Stimulated activated naive CD8-positive, alpha-beta T cell treated with anti-CD3 and anti-CD28 coated beads, Interleukin-15, Interleukin-2, amounts not matched to agents 100 U/mL and 50 U/mL, for 24 hours (primary cell): ENCODE measurements at regions not wholly inside any gene's neighbourhood (a gene's known extent, or its start where the extent isn't known, plus 50 kb on each side); places are given as distances from the start of the nearest gene placed in this dataset.

ENCODE experiments used
- ATAC-seq: fragments of 150-1000 bp; cut with Tn5 transposase; one replicate; pipeline ENCODE4 v1.10.0; 2021
- DNase-seq: peaks from one replicate; pipeline ENCODE4 v3.0.0; 2021

DNA sequence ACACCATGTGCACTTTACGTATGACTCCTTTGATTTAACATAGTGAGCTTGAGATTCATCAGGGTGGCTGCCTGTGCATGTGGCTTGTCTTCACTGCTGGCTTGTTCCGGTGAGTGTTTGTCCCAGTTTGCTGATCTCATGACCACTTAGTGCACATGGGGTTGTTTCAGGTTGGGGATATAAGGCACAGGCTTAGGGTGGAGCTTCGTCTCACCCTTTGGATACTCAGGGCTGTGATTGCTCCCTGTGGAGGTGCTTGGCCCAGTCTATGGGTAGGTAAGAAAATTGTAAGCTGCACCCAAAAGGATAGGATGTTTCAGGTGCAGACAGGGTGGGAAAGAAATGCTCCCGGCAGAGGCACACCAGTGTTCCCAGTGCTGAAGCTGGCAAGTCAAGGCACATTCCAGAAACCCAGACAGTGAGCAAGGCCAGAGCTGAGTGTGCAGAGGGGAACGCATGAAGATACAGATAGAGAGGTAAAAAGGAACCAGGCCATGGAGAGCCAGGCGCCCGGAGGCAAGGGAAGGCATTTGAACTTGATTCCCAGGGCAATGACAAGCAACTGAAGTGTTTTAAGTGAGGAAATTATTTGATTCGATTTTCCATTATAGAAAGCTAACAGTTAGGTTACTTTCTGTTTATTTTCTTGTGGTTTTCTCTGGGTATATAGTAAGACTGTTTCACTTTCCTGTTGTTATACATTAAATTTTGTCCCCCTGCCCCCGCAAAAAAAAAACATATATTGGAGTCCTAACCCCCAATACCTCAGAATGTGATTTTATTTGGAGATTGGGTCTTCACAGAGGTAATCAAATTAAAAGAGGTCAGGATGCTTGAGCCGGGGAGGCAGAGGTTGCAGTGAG, 289.8 kb upstream of the KLF6 start:
- peak; percentile 23 for ATAC-seq
- DNase-seq = no peak

- ATAC-seq (no peak), DNase-seq (no peak)
Measured at GRCh38 chr10:4073912-4074311, 288.9 kb upstream of the KLF6 start.

GRCh38 chr10:4070921-4071660, 286.1 kb upstream of the KLF6 start:
- no peak for DNase-seq
- no peak for ATAC-seq

- ATAC-seq (no peak), DNase-seq (no peak)
Measured at GRCh38 chr10:4070184-4070583, 285.2 kb upstream of the KLF6 start.

GRCh38 chr10:4069491-4069890, 284.5 kb upstream of the KLF6 start:
- ATAC-seq (no peak), DNase-seq (no peak)

DNA sequence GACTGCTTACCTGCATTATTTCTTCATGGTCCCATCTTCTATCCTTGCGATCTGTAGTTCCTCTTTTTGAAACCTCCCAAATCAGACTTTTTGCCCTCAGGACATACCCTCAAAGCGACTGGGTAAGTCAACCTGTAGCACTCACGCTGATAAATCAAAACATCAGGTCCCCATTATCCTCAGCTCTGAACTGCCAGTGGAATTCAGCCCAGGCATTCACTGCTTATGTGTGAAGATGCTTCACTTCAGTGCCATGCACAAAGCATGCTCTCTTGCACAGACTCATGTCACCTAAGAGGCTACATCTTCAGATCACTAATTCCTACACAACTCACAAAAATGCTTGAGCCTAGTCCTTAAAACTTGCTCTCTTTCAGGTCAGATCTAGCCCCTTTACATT, 283.6 kb upstream of the KLF6 start:
- DNase-seq (no peak), ATAC-seq (no peak)

DNA sequence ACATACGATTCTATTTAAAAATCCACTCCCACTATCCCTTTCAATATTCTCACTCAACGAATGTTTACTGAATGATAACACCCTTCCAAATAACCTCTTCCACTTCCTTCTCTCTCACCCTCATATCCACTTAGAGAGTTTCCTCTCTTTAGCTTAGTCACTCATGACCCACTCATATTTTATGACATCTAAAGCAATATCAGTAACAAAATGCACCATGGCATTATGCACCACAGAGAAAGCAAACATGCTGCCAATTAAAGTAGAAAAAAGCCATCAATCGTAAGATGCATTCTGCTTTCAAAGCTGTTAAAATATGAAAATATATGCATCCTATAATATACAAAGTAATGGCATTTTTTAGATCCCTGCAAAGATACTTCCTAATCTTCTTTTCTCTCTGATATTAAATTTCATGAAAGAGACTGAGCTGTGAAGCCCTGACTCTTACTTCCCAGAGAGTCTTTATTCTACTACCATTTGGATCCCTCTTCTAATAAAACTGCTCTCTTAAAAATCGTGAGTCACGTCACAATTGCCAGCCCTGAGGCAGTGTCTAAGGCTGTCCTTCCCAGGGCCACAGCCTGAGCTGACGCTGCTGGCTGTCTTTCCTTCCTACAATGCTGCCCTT, 283.0 kb upstream of the KLF6 start:
- DNase-seq = no peak
- peak; percentile 41 for ATAC-seq

DNA sequence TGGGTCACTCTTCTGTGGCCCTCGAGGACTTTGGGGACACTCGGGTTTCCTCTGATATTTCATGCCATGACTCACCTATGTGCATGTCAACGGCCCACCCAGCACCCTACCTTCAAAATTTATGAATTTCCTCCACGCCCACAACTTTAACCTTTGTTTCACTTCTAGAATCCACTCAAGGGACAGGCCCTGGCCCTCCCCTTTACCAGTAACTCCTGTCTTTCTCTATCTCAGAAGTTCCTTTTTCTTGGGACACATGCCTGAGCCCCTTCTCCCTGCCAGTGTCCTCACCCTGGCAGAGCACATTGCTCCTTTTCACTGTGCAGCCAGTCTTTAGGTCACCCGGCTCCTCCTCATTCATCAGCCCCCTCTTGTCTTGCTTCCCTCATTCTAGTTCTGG, 282.5 kb upstream of the KLF6 start:
- DNase-seq (peak; percentile 29), ATAC-seq (peak; percentile 75)

DNA sequence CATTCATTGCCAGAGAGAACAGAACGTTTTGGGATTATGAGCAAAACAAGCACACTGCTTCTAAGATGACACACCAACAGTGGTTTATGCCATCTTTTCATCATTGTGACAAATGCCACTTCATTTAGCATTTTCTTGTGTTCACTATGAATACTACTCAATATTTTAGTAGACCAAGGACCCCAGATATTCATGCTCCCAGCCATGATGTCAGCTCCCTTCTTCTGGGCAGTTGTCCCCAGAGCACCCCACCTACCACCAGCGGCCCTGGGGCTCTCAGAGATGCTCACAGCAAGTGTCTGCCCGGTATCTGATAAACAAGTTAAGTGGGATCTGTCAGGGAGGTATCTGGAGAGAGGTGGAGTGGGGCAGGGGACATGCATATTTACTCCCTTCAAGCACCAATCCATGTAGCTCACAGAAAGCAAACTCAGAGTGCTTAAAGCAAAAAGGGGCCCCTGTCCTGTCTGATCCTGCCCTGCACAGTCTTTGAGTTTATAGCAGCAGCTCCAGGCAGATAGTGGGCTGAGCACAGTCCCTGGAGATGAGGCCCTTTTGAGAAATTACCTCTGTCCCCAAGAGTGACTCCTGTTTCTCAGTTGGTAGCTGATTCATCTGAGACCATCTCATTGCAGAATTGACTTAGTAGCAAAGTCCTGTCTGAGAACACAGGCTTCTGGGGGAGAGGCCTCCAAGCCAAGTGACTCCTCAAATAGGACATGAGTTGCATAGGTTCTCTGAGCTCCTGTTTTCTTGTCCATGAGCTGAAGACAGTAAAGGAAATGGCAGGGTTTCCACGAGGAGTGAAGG, 281.8 kb upstream of the KLF6 start:
- DNase-seq = no peak
- ATAC-seq = peak; percentile 81

- ATAC-seq (no peak), DNase-seq (no peak)
Measured at GRCh38 chr10:4064489-4064888, 279.5 kb upstream of the KLF6 start.

GRCh38 chr10:4063717-4064116, 278.7 kb upstream of the KLF6 start:
- DNase-seq (no peak), ATAC-seq (no peak)

- DNase-seq = no peak
- no peak for ATAC-seq
Measured at GRCh38 chr10:4062751-4063150, 277.7 kb upstream of the KLF6 start.

DNA sequence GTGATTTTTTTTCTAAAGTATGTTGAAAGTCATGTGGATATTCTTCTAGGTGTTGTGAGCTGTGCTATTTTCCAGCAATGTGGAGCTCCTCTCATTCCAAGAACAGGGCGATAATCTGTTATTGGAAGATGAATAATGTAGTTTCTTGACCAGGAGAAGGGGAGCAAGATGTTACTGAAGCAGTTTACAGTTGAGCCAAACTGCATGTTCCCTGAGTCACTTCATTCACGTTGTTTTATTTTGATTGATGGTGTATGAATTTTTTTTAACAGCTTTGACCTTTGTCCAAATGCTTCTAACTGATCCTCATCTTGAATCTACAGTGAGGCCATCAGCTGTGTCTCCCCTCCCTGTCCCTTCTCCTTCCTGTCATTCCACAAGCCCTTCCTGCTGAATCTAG, 277.1 kb upstream of the KLF6 start:
- DNase-seq (no peak), ATAC-seq (no peak)

DNA sequence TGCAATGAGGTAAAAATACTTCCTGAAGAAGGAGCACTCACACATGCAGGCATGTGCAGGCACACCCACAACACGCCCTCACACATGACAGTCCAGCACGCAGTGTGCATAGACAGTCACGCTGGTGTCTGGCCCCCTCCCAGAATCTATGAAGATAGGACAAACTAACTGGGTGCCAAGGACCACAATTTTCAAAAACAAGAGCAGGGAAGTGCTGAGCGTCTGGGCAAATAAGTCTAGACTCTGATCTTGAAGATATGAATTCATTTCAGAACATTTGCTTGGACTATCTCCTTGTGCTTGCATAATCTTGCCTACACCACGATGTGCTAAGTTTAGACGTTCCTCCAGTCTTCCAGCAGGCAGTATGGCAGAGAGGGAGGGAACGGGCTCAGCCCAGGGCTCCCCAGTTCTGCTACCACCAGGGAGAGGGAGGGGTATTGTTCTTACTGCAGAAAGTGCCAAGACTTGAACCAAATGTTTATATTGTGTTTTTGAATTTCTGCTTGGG, 276.5 kb upstream of the KLF6 start:
- DNase-seq = no peak
- no peak for ATAC-seq

DNA sequence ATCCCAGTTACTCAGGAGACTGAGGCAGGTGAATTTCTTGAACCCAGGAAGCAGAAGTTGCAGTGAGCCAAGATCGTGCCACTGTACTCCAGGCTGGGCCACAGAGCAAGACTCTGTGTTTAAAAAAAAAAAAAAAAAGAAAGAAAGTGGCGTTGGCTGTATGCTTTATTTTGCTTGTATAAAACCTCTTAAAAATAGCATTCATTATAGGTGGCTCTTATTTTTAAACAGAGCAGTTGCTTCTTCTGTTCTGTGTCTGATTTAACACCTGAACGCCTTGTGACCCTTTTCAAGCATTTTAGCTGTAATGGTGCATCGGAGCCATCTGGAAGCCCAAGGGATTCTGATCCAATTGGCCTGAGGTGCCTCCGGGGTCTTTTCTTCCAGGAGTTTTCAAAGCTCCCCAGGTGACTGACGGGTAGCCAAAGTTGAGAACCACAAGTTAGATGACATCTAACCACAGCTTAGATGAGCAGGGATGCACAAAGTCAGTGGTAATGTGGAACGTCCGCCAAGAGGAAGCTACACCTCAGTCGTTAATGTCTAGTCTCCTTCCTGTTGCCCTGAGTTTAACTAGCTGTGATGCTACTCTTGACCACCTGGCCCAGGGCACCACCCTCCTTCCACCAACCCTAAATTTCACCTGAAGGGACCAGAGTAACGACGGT, 274.6 kb upstream of the KLF6 start:
- DNase-seq (no peak), ATAC-seq (no peak)

DNA sequence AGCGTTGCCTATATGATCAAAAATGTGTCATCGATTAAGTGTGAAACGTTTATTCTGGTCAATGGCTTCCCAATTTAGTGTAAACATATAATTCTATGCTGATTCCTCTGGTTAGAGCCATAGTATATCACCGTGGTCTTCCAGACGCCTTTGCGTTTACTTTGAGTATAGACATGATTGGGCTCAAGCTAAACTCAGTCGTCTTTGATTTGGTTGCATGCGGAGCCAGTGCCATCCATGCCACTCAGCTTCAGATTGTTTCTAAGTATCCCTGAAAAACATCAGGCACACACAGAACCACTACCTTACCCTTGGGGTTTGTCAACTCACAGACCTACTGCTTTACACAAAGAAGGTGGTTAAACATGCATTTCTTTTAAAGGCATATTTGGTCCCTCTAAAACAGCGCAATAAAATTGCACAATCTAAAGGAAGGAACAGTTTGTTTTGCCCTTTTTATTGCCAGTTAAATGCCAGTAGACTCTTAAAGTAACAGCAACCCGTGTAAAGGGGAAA, 273.6 kb upstream of the KLF6 start:
- no peak for ATAC-seq
- DNase-seq = no peak

GRCh38 chr10:4057725-4058513, 272.9 kb upstream of the KLF6 start:
- DNase-seq (no peak), ATAC-seq (no peak)

DNA sequence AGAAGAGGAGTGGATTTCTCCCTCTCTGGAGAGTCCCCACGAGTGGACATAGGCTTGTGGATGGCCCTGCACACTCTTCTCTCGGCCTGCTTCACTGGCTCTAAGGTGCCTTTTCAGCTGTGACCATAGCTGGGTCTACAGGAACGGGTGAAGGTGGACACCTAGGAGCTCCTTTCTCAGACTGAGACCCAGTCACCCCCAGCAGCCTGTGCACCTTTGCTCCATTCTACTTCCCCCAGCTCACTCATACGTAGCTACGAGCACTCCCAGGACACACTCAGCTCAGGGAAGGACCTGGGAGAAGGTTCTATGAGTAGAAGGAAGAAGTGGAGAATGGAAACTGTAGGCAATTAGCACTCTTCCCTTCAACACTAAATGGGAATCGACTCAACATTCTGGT, 272.0 kb upstream of the KLF6 start:
- no peak for ATAC-seq

DNA sequence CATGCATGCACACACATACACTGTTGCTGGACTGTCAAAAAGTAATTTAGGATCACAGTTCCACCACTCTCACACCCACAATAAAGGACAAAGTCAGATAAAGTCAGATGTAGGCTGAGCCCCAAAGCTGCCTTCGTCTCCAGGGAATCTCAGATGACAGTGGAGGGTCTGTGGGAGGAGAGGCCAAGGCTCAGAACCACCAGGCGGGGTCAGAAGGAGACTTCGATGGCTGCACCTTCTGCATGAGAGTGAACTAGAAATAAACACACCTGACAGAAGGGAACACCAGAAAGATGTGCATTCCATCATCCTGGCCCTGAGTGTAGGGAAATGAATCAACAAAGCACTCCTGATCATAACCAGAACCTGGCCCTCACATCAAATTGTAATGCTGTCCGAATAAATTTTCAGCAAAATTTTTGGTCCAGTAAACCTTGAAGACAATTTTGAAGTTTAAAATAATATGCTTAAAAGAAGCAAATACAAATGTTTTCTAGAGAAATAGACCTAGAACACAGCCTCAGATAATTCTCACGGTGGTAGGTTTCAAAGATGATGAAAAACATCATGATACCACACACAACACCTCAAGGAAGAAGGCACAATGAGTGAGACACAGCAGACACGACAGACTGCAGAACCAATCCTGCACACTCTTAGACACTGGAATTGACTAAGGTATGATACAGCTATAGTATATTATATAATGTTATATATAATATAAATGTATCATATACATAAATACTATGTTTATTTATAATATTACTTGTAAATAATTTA, 269.8 kb upstream of the KLF6 start:
- no peak for DNase-seq
- ATAC-seq = no peak

More for the DNA sequence above, 272.0 kb upstream of the KLF6 start:
- DNase-seq = no peak

GRCh38 chr10:4053940-4054339, 268.9 kb upstream of the KLF6 start:
- ATAC-seq (no peak), DNase-seq (no peak)
